Vagina (tissue), 2 donors: ENCODE measurements at regions not wholly inside any gene's neighbourhood (a gene's known extent, or its start where the extent isn't known, plus 50 kb on each side); places are given as distances from the start of the nearest gene placed in this dataset.

Source experiments
- CTCF ChIP-seq, 3 experiments: fragments of 450-650 bp in 2 of 3; fragments of 200-600 bp in 1 of 3; sonication (generic) in 1 of 3; IDR thresholded peaks; one replicate each; pipeline ENCODE4 v1.5.1; 2017 to 2019; ENCODE audit warnings: antibody characterized with exemption in 3 of 3, mild to moderate bottlenecking in 2 of 3, moderate library complexity in 2 of 3
- POLR2A ChIP-seq, 2 donors: fragments of 450-650 bp; IDR thresholded peaks; one replicate each; pipeline ENCODE4 v1.6.1; 2017; ENCODE audit warnings: antibody characterized with exemption in 2 of 2, mild to moderate bottlenecking in 2 of 2, moderate library complexity in 2 of 2

- TF ChIP-seq CTCF (IDR thresholded peaks at IDR 0.05) (no peak), POLR2A (IDR thresholded peaks at IDR 0.05) (no peak)
Observed at GRCh38 chr4:31999848-32000247, 1279.7 kb downstream of the PCDH7 start.
